ENCODE measurements at regions not wholly inside any gene's neighbourhood (a gene's known extent, or its start where the extent isn't known, plus 50 kb on each side); places are given as distances from the start of the nearest gene placed in this dataset.

DNA sequence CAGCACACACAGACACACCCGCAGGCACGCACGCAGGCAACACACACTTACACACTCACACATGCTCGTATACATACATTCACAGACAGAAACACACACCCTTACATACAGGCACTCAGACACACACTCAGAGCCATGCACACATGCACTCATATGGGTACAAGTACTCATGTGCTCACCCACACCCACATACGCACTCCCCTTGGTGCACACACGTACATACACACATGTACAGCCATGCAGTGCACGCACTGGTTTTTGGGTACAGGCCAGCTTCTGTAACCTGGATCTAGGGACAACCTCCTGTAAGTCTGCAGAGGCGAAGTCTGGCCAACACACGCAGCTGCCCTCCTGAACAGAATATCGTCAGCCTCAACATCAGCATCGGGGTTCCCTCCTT, 221.3 kb upstream of the RTL1 start:
- H3K4me3 ChIP-seq (ENCODE audit: low read depth, low read length) = no peak overlapping the region
- DNase-seq (ENCODE audit: low read depth) = no peak

DNA sequence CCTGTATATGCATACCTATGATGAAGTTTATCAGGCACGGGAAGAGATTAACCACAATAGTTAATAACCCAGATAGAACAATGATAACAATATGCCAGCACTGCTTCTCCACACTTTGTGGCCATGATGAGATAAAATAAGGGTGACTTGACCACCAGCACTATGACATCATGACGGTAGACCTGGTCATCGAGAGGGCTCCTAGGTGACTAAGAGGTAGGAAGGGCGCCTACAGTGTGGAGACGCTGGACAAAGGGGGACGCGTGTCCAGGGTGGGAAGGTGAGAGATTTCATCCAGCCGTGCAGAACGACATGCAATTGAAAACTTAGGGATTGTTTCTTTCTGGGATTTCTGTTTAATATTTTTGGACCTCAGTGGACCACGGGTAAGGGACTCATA, 221.8 kb upstream of the RTL1 start:
- no peak overlapping the region for H3K4me3 ChIP-seq (ENCODE audit: low read depth, low read length)
- DNase-seq (ENCODE audit: low read depth) = no peak

DNA sequence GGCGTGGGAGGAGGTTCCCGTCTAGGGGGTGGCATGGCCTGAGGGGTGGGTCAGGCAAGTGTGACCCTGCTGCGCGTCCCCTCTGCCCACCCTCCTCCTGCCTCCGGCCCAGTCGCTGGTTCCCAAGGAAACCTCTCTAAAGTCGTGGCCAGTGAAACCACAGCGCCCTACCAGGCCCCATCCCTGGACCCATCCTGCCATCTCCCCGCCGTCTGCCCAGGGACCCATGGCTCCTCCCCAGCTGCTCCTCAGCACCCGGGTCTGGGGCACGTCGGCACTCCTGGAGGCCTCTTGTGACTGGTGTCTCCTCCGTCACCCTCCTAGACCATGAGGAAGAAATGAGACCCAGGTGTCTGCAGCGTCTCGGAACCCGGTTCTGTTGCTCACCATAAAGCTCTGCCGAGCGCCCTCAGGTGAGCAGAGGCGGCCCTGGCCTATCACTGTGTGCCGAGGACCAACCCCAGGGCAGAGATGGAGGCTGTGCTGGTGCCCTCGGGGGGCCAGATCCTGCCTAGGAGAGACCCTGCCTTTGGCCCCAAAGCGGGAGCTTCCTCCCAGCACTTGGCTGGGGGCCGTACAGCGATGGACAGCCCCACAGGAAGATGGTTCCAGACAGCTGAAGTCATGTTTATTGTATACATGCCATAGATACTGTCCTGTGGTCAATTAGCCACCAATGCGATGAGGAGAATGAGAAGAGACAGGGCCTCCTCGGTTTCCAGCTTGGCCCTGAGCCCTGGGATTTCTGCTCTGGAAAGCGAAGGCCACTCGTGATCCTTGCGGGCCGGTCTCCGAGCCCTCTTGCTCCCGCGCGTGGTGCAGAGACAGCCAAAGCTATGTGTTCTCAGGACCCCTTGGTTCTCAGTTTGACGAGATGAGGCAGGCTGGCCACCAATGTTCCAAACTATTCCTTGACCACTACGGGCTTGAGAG, 222.5 kb upstream of the RTL1 start:
- no peak for DNase-seq (ENCODE audit: low read depth)
- no peak overlapping the region for H3K4me3 ChIP-seq (ENCODE audit: low read depth, low read length)

DNA sequence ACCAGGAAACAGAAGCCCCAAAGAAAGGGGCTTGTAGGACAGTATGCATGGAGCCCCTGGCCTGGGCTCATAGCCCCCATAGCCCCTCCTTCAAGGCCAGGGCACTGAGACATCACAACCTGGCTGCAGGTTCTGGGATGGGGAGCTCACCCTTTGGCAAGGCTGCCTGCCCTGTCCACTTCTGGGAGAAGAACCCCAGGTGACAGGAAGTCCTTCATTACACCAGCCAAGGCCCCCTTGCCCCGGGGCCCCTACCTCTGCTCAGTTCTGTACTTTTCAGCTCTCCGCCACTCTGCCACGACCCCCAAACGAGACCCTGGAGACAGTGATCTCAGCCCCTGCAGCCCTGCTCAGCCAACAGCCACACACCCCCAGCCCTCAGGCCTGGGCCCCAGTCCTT, 223.2 kb upstream of the RTL1 start:
- no peak overlapping the region for H3K4me3 ChIP-seq (ENCODE audit: low read depth, low read length)
- DNase-seq (ENCODE audit: low read depth) = no peak

DNA sequence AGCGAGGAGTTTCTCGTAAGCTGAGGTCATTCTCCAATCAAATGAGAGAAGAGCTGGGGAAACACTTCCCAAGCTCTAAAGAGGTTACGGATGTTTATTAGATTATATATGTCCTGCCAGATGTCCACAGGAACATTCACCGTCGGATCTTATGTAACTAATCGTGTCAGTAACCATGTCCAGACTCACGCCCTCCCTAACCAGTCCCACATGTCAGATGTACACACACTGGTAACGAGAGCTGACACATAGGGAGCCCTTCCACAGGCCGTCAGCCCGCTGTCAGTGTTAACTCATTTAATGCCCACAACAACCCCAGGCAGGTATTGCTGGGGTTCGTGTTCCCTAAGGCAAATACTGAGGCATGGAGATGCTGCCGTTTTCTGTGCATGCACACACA, 223.7 kb upstream of the RTL1 start:
- H3K4me3 ChIP-seq (ENCODE audit: low read depth, low read length) = no peak overlapping the region

DNA sequence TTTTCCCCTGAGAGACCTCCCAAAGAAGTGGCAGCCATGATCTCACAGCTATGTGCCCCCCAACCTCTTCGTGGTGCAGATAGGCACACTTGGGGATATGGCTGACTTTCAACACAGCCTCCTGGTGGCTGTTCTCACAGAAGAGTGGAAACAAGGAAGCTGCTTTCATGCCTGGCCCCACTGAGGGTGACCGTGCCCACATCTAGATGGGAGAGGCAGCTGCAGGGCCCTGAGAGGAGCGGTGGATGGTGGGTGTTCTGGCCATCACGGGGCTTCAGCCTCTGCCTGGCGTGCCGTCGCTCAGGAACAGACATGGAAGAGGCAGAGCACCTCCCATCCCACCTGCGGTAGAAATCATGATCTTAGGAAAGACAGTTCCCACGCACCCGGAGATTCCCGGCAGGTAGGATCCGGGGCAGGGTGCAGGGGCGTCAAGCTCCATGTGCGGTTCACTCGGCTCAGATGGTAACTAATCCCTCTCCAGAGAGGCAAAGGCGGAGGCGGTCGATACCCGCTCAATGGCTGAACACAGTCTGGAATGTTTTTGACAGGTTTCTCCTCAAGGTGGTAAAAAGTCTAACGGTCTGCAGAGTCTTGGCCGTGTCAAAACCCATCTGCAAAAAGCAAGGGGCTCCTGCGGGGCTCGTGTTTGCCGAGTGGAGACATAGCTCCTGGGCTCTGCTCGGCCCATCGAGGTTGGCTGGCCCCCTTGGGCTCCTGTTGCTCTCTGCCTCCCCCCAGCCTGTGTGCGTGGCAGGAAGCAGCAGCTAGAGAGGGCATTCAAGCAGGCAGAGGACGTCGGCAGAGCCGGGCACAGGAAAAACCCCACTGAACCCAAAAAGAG, 225.2 kb upstream of the RTL1 start:
- DNase-seq (ENCODE audit: low read depth) = no peak
- no peak overlapping the region for H3K4me3 ChIP-seq (ENCODE audit: low read depth, low read length)

More for the DNA sequence above, 223.7 kb upstream of the RTL1 start:
- no peak for DNase-seq (ENCODE audit: low read depth)

DNA sequence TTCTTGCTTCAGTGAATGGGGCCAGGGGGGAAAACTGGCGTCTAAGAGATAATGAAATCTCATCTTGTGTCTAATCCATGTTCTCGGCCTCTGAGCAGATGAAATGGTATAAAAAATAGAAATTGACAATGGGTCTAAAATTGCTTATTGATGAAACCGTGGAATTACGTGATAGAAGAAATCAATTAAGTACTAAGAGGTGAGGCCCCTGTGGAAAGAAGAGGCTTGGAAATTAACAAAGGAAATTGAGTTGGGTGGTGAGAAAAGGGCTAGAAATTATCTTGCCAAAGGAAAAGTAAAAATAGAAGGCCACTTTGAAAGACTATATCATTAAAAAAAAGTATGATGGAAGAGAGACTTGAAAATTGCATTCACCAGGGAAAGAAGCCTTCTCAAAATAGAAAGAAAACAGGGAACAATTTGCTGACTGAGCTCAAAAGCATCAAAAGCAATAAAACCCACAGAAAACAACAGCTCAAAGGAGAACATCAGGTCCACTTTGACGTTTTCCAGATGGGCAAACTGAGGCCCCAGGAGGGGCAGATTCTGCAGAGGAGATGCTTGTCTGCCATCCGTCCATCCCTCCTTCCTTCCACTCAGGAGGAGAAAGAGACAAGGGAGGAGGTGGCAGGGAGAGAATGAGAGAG, 226.1 kb upstream of the RTL1 start:
- no peak overlapping the region for H3K4me3 ChIP-seq (ENCODE audit: low read depth, low read length)

DNA sequence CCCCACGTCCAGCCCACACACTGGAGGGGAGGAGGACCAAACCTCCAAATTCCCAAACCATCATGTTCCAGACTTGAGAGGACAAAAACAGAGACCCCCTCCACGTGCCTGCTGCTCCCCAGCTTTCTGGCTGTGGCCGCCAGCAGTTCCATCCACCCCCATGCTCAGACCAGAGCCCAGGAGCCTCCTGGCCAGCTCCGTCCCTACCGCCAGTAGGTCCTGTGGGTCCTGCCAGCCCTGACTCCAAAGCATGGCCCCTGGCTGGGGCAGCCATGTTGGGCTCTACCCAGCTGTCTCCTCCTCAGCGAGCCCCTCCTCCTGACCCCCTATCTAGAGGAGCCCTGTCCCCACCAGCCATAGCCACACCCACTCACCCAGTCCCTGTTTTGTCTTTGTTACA, 227.3 kb upstream of the RTL1 start:
- no peak overlapping the region for H3K4me3 ChIP-seq (ENCODE audit: low read depth, low read length)
- no peak for DNase-seq (ENCODE audit: low read depth)

More for the DNA sequence above, 226.1 kb upstream of the RTL1 start:
- DNase-seq (ENCODE audit: low read depth) = no peak

DNA sequence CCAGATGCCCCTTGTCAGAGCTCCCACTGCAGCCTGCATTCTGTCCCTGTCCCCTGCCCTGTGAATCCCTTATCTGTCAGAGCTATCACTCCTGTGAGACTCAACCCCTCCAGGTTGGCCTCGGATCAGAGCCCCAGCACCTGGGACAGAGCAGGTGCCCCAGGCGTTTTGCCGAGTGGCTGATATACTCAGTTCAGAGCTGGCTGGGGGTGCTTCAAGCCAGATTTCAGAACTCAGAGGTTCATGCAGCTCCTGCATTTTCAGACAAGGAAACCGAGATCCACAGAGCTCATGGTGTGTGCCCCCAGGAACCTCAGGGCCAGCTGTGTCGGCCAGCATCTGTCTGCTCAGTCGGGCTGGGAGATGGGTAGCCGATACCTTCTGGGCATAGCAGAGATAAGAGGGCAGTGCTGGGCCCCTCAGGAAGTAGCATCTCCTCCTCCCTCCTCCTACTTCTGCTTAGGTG, 228.0 kb upstream of the RTL1 start:
- H3K4me3 ChIP-seq (ENCODE audit: low read depth, low read length) = no peak overlapping the region
- no peak for DNase-seq (ENCODE audit: low read depth)

DNA sequence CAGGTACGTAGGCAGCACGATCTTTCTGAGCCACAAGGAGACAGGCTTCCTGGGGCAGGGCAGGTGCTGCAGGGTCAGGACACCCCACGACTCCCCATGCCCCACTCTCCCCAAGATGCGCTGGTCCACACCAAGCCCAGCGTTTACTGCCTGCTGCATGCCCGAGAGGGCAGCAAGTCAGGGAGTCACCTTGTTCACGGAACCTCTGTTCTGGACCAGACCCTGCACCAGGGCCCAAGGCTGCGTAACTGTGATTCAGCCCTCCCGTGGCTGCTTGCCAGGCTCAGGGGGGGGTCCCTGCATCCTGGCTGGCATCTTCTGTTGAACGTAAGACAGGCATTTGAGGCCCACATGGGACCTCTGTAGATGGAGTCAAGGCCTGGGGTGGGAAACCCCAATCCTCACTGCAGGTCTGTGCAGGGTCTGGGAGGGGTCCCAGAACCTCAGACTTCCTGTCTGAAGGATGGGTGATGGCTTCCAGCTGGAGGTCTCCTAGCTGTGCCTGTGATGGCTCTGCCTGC, 228.6 kb upstream of the RTL1 start:
- DNase-seq (ENCODE audit: low read depth) = no peak
- H3K4me3 ChIP-seq (ENCODE audit: low read depth, low read length) = no peak overlapping the region

DNA sequence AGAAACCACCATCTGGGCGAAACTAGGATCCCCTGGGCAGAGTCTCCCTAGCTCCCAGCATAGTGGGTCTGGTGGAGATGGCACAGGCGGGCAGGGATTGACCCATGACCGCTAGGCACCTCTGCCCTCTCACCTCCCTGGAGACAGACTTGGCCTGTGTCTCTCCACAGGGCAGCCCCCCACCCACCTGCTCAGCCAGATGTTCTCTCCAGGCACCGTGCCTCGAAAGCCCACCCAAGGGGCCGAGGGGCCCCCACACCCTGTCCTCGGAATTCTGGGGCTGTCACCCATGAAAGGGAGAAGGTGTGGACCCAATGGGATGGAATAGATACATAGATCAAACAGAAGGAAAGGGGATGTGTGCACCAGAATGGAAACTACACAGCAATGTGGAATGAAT, 229.1 kb upstream of the RTL1 start:
- no peak for DNase-seq (ENCODE audit: low read depth)
- no peak overlapping the region for H3K4me3 ChIP-seq (ENCODE audit: low read depth, low read length)

DNA sequence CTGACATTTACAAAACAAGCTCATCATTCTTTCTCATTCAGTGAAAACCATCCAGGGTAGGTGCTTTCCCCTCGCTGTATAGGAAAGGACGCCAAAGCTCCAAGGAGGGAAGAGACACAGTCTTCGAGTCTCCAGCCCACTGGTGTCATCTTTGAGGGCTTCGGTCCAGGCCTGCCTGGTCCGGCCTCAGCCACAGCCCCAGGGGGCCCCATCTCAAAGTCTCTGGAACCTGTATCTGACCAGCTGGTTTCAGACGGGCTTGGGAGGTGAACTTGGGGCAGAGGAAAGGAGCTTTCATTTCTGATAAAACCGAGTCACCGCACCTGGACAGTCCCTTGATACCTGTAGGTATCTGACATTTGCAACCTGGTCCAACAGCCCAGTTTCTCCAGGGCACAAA, 229.5 kb upstream of the RTL1 start:
- no peak overlapping the region for H3K4me3 ChIP-seq (ENCODE audit: low read depth, low read length)
- no peak for DNase-seq (ENCODE audit: low read depth)

DNA sequence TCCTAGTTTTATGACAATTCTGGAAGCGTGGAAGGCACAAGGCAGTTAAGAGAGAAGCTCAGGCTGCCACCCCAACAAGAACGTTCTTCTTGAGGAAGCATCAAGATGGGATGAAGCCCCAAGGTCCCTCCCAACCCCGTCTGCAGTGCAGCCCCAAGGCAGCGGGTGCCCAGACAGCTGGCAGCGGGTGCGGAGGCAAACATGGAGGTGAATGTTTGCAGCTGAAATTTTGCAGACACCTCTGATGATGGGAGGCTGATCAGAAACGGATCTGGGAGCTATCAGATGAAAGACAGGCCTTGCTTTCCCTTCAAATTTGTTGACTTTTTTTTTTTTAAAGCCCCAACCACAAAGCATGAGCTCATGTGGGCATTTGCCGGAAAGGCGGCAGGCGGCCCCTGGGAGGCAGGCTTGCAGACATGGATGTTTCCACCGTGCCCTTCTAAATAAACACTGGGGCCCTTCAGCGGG, 230.7 kb upstream of the RTL1 start:
- no peak for DNase-seq (ENCODE audit: low read depth)
- no peak overlapping the region for H3K4me3 ChIP-seq (ENCODE audit: low read depth, low read length)

DNA sequence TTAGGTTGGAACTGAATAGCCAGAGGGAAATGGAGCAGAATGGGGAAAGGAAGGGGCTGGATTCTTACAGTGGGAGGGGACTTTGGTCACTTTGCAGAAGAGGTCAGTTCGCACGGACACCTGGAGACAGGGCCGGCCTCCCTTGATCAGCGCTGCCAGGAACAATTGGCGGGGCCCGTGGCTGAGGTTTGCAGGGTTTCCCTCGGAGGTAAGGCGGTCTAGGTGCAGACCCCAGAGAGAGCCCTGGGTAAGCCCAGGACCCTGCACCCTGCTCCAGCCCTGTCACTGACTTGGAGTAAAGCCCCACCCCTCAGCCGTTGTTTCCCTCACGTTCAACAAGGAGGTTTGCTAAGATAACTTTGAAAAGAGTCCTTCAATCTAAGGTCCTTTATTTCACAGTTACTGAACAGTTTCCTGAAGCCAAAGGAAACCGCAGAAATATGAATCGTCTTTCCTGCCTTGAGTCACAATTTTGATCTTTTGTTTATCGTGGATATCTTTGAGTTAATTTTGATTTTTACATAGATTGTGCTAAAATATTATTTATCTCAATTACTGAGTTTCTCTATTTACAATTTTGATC, 231.4 kb upstream of the RTL1 start:
- DNase-seq (ENCODE audit: low read depth) = no peak
- no peak overlapping the region for H3K4me3 ChIP-seq (ENCODE audit: low read depth, low read length)

DNA sequence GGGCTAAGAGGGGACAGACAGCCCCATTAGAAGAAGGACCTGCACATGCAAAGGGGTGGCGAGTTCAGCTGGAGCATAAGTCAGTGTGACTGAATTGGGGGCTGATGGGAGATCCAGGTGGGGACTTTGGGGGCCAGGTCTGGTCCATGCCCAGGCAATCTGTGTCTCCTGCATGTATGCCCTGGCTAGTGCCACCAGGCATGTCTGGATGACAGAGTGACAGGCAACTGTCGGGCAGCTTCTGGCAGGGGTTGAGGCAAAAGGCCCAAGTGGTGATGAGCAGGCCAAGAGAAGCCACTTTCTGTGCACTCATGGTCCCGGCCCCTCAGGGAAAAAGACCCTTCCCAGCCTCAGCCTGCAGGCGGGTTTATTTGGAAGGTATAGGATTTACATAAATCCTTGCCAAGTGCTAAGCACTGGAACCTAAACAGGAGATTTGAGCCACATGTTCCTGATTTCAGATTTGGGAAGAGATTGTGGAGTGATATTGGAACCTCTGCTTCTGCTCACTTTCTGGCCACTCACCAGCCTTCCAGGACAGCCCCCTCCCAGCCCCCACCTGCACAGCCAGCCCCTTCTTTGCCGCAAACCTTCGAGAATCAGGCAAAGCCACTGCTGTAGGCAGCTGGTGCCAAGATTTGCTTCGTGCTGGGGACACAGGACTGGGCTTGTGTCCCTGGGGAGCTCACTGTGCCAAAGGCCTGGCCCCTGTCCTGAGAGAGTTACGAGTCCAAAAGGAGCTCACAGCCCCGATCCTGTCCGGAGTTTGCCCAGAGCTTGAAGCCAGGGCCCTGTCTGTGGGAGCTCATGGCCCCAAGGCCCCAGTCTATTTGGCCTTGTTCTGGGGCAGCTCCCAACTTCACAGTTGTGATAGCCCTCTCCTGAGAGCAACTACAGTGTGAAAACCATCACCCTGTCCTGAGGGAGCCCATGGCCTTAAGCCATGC, 232.5 kb upstream of the RTL1 start:
- no peak overlapping the region for H3K4me3 ChIP-seq (ENCODE audit: low read depth, low read length)
- no peak for DNase-seq (ENCODE audit: low read depth)

DNA sequence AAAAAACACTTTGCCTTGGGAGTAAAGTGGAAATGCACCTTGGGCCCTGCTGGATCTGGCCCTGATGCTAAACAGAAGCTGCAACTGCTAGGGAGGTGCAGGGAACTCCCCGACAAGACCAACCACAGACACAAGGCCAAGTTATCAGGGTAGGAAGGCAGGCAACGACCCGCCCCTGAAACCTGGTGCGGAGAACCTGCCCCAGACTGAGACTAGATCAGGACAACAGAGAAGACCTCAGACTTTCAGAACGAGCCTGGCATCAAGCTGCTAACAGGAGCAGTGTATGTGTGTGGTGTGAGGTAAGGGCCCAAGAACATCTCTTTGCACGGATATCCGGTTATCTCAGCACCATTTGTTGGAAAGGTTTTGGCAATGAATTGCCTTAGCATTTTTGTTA, 233.7 kb upstream of the RTL1 start:
- DNase-seq (ENCODE audit: low read depth) = no peak
- H3K4me3 ChIP-seq (ENCODE audit: low read depth, low read length) = no peak overlapping the region

DNA sequence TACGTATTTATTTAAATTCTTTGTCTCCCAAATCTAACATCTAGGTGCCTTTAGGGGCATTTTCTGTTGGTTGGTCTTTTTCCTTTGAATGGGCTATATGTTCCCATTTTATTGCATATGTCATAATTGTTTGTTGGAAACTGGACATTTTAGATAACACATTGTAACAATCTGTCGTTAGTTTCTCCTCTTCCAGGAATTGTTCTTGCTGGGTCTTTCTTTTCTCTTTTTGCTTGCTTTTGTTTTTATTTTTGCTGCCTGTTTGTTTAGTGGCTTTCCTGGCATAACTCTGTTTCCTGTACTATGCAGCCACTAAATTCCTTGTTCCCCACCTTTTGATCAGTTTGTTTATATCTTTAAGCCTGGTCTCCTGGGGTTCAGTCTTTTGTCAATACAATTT, 244.3 kb upstream of the RTL1 start:
- DNase-seq (ENCODE audit: low read depth) = no peak

DNA sequence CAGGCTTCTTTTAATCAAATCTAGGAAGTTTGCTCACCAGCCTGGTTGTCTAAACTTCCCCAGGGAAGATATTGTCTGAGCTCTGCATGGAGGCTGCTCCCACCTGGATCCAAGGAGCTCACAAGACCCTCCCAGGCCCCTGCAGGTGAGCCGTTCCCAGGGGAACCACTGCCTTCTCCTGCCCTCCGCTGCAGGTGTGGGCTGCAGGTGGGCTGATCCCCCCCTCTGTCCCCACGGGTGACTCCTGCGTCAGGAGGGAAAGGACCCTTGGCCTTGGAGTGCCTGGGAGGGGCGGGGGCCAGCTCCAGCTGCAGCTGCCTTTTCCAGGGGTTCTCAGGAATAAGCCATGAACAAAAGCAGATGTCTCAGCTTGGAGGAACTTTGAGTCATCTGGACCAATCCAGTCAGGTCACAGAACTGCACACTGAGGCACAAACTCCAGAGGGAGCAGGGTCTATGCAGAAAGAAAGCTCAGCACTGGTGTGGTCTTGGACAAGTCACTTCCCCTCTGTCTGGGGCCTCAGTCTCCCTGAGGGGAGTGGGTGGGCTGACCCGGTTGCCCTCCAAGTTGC, 246.6 kb upstream of the RTL1 start:
- H3K4me3 ChIP-seq (ENCODE audit: low read depth, low read length) = no peak overlapping the region
- DNase-seq (ENCODE audit: low read depth) = no peak

More for the DNA sequence above, 244.3 kb upstream of the RTL1 start:
- no peak overlapping the region for H3K4me3 ChIP-seq (ENCODE audit: low read depth, low read length)

Data from skeletal muscle cell (primary cell).